ENCODE measurements at regions not wholly inside any gene's neighbourhood (a gene's known extent, or its start where the extent isn't known, plus 50 kb on each side); places are given as distances from the start of the nearest gene placed in this dataset.

DNA sequence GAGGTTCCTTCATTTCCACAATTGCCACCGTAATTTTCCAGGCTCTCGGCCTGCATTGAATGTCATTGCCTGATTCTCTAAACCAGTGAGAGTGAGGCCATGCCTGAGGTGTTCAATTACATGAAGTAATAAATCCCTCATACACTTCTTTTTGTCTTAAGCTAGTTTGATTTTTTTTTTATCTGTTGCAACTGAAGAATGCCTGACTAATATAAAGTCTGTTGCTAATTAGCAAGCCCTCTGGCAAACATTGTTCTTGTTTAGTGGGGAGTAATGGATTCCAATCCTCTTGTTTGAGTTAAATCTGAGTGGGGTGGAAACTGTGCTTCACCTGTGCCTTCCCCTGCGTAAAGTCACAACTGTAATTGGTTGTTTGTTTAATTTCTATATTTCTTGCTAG, 338.1 kb upstream of the ATP10B start:
- TF ChIP-seq POLR2A (IDR thresholded peaks at IDR 0.05): no peak
- TF ChIP-seq, protein P1, sequence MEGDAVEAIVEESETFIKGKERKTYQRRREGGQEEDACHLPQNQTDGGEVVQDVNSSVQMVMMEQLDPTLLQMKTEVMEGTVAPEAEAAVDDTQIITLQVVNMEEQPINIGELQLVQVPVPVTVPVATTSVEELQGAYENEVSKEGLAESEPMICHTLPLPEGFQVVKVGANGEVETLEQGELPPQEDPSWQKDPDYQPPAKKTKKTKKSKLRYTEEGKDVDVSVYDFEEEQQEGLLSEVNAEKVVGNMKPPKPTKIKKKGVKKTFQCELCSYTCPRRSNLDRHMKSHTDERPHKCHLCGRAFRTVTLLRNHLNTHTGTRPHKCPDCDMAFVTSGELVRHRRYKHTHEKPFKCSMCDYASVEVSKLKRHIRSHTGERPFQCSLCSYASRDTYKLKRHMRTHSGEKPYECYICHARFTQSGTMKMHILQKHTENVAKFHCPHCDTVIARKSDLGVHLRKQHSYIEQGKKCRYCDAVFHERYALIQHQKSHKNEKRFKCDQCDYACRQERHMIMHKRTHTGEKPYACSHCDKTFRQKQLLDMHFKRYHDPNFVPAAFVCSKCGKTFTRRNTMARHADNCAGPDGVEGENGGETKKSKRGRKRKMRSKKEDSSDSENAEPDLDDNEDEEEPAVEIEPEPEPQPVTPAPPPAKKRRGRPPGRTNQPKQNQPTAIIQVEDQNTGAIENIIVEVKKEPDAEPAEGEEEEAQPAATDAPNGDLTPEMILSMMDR (IDR thresholded peaks at IDR 0.05 in 4 of 5, conservative IDR thresholded peaks at IDR 0.05 in 1 of 5): no peak
